ENCODE measurements at regions not wholly inside any gene's neighbourhood (a gene's known extent, or its start where the extent isn't known, plus 50 kb on each side); places are given as distances from the start of the nearest gene placed in this dataset.

GRCh38 chr14:30440961-30441360 is 118.0 kb upstream of the G2E3 start:
- no peak for FAIRE-seq
- TF ChIP-seq NR2F1 (conservative IDR thresholded peaks at IDR 0.05) (no peak), RUNX3 (IDR thresholded peaks at IDR 0.05; ENCODE audit: low read length) (no peak), IRF5 (IDR thresholded peaks at IDR 0.05; ENCODE audit: borderline replicate concordance) (no peak), PRDM15 (CRISPR knock-in tag; IDR thresholded peaks at IDR 0.05) (no peak), WRNIP1 (IDR thresholded peaks at IDR 0.05; ENCODE audit: borderline replicate concordance, low read depth, low read length) (no peak), TAF1 (IDR thresholded peaks at IDR 0.05; ENCODE audit: borderline replicate concordance, low read depth, low read length) (no peak), EP300 (IDR thresholded peaks at IDR 0.05; ENCODE audit: borderline replicate concordance in 1 of 2, control insufficient read depth in 1 of 2, low read depth in 2 of 2, low read length in 2 of 2) (no peak), SREBF1 (IDR thresholded peaks at IDR 0.05; ENCODE audit: low read length) (no peak), REST (IDR thresholded peaks at IDR 0.05; ENCODE audit: low read depth, low read length) (no peak), ZNF592 (IDR thresholded peaks at IDR 0.05) (no peak)
- Histone ChIP-seq H3K4me1 (ENCODE audit: control insufficient read depth, insufficient read depth, low read length) (no peaks in the 10 kb centered on the region), H4K20me1 (ENCODE audit: control insufficient read depth, insufficient read depth) (no peaks in the 10 kb centered on the region), H3K79me2 (ENCODE audit: control insufficient read depth, insufficient read depth, low read length) (no peaks in the 10 kb centered on the region), H3K9ac (ENCODE audit: control insufficient read depth, insufficient read depth, low read length) (no peak overlapping the region), H2AFZ (ENCODE audit: control insufficient read depth, low read depth, low read length) (no peak overlapping the region), H3K27me3 (replicated peaks in 1 of 2; ENCODE audit: control insufficient read depth in 2 of 2, insufficient read depth in 2 of 2, low read length in 1 of 2) (no peaks in the 10 kb centered on the region), H3K36me3 (ENCODE audit: control insufficient read depth in 2 of 2, insufficient read depth in 2 of 2, low read length in 1 of 2) (no peaks in the 10 kb centered on the region), H3K4me3 (no peak overlapping the region), H3K9me3 (replicated peaks; ENCODE audit: control insufficient read depth, insufficient read depth, low read length) (no peaks in the 10 kb centered on the region), H3K27ac (ENCODE audit: control insufficient read depth, insufficient read depth) (no peak overlapping the region), H3K4me2 (ENCODE audit: control insufficient read depth, insufficient read depth) (no peak overlapping the region)
- whole genome bisulfite sequencing (ENCODE audit: insufficient coverage, insufficient replicate concordance, low lambda C conversion rate, missing lambda C conversion rate), result 15% methylated on average over 4 of the region's 4 CpGs
- ChIA-PET RAD21 (ENCODE audit: unreplicated experiment) (no interaction called here), SMC1A (ENCODE audit: uncharacterized antibody, unreplicated experiment) (interaction anchor here (1.2 kb wide), 1 partner anchor 888 kb away, joined by 3 read pairs; no protein-coding TSS in a partner anchor), POLR2A (no interaction called here), CTCF (interaction anchor here (1.1 to 3.0 kb wide), 3 partner anchors 13 to 170 kb away, joined by 3 to 12 read pairs (median 4); no protein-coding TSS in a partner anchor)
- no peak for ATAC-seq
- BruUV-seq (replicated peaks), result no TSS peak
- no peak for DNase-seq (ENCODE audit: low read depth, low spot score)
- in situ Hi-C loops (cut with MboI), result loop anchor here (10.0 to 25.0 kb wide), 2 partner anchors 886 to 1679 kb away; partner anchors contain the start of gene FOXG1
- intact Hi-C loops (cut with micrococcal nuclease; ENCODE audit: unreplicated experiment), result loop anchor here (5.0 to 10.0 kb wide), 2 partner anchors 169 to 226 kb away; no protein-coding TSS in a partner anchor

Measured in GM12878 (cell line).